Kidney glomerular epithelial cell (primary cell): ENCODE measurements at regions not wholly inside any gene's neighbourhood (a gene's known extent, or its start where the extent isn't known, plus 50 kb on each side); places are given as distances from the start of the nearest gene placed in this dataset.
"Not testable (repeated sequence)": the region's sequence is repeated elsewhere in the genome, so short reads cannot be mapped to it uniquely, and the experiment has no call there.

Source experiments
- DNase-seq: peaks from one replicate; lab custom pipeline; 2025; lab: John Stamatoyannopoulos, UW

DNA sequence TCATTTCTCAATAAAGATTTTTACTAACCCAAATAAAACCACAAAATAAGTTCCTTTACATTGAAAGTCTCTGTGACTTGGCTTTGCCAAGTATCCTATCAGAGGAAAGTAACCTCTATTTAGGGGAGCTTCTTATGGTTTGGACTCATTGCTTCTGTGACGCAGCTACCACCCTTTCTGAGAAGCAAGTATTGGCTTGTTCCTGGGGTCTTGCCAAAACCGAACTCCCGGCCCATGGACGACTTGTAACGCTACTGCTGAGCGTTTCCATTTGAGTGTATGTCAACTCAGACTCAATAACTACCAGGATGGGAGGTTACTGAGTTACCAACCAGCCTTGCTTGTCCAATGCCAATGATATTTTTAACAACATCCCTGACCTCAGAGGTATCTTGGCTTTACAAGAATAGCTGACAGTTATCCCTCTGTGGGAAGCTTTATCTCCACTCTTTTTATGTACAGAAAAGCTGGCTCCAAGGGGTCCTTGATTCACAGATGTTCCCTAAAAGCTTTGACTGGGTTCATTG is 911.9 kb downstream of the TTLL7 start:
- DNase-seq, result no peak

DNA sequence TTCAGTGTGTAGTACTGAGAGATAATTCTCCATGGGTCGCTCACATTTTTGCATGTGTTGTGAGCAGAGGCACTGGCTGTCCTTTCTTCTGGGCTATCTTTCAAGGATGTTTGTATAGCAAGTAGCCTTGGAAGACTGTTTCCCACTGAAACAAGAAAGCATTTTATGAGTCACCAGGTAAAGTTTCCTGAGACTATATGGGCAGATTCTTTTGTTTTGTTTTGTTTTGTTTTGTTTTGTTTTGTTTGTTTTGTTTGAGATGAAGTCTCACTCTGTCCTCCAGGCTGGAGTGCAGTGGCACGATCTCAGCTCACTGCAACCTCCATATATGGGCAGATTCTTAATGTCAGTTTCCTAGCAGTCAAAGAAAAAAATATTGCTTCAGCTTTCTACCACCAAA is 912.6 kb downstream of the TTLL7 start:
- peak; percentile 24 for DNase-seq

DNA sequence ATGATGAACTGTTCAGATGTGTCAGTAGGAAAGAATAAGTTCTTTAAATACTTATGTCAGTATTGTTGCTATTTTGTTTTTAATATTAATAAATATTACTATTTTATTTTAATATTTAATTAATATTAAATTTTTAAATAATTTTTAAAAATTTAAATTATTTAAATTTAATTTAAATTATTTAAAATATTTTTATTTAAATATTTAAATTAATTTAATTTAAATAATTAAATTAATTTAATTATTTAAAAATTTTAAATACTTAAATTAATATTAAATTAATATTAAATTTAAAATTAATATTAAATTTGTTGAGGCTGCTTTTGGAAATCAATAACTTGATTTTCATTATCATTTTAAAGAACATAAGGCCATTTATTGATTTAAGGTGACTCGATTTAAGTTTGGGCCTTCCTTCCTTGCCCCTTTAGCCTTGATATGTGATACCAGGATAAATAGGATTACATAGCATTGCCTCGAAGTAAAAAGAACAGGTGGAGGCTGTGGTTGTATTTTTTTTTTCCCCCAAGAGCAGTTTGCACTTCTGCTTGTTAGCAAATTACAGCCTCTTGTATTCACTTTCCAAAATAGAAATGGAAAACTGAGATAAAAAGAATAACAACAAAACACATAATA is 915.2 kb downstream of the TTLL7 start:
- no peak for DNase-seq

DNA sequence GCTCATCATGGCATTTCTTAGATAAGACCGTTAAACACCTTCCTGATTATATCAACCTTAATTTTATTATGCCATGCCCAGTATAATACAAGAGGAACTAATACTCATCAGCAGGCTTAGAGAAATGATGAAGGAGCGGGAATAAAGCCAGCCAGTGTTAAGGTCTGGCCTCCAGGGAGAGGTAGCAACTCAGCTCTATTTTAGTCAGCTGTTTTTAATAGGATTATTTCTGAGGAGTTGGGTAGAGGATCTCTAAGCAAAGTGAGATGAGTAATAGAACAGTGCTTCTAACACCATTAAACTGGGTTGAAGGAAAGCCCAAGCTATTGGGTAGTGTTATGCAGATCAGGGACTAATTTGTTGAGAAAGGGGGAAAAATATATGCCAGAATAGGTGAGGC is 921.5 kb downstream of the TTLL7 start:
- no peak for DNase-seq

DNA sequence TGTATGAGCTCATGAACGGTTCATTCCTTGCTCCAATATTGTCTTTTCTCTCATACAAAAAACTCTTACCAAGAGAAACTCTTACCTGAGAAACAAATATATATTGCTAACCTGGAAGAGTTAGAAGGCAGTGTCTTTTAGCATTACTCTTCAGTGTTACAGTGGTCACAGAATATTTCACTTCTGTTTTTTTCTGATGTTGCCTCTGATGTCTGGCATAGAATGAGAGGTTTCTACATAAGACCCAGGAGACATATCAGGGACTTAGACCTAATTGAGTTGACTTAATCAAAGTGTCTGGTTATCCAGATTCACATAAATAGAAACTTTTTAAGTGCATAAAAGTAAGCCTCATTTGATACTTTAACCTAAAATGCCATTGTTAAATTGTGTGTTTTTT is 923.8 kb downstream of the TTLL7 start:
- DNase-seq, result no peak

DNA sequence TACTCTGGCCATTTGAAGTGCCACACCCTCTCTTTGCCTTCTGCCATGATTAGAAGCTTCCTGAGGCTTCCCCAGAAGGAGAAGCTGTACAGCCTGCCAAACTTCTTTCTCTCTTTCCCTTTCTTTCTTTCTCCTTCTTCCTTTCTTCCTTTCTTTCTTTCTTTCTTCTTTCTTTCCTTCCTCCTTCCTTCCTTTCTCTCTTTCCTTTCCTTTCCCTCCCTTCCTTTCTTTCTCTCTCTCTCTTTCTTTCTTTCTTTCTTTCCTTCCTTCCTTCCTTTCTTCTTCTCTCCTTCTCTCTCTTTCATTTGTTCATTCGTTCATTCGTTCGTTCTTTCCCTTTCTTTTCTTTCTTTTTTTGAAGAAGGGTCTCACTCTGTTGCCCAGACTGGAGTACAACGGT is 931.0 kb downstream of the TTLL7 start:
- DNase-seq, result no peak

DNA sequence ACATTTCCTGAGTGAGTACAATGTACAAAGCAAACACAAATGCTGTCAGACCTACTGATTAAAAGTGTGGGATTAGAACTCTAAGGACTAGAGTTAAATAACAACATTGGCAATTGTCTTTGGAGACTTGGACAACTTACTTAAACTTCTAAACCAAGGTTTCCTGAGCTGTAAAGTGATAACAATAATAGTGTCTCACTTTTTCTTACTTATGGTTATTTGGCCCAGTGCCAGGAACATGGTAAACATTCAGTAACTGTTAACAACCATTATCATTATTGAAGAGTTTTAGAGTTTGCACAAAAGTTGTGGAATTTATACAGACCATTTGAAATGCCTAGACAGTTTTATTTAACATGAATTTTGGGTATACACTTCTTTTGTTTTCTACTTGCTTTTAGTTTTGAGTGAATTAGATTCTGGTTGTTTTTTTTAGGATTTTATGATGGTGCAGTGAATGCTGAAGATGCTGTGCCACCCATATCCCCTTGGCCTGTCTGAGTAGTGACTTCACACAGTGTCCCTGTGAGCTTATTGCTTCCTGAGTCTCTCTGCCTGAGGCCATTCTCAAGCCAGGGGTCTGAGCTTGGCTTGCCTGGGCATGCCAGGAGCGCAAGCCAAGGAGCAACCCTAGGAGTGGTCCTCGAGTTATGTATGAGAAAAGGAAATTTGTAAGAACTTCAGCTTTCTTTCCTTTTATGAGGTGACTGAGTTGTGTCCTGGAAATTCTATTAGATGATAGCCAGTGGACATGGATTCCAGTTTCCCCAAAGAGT is 932.8 kb downstream of the TTLL7 start:
- DNase-seq, result no peak

DNA sequence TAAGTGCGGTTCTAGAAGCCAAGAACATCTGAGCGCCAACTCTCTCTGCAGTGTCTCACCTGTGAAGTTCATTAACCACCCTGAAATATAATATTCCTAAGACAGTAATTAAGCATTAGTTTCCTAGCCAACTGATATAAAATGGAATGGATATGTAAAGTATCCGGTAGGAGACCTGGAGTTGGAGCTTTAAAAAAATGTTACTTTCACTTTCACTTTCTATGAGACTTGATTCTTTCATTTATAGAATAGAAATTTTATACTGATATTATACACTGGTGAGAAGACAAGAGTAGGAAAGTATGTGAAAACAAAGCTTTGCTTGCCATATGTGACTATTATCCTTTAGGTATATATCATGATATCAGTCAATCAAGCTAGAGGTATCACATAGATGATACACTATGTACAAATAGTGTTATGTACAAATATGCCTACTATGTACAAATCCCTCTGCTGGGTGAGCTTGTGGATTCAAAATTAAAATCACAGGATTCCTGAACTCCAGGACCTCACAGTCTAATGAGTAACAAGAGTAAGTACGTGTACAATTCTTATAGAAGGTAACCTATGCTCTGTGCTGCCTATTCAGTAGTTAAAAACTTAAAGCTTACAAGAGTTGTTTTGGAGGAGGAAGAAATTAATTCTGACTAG is 934.2 kb downstream of the TTLL7 start:
- no peak for DNase-seq

DNA sequence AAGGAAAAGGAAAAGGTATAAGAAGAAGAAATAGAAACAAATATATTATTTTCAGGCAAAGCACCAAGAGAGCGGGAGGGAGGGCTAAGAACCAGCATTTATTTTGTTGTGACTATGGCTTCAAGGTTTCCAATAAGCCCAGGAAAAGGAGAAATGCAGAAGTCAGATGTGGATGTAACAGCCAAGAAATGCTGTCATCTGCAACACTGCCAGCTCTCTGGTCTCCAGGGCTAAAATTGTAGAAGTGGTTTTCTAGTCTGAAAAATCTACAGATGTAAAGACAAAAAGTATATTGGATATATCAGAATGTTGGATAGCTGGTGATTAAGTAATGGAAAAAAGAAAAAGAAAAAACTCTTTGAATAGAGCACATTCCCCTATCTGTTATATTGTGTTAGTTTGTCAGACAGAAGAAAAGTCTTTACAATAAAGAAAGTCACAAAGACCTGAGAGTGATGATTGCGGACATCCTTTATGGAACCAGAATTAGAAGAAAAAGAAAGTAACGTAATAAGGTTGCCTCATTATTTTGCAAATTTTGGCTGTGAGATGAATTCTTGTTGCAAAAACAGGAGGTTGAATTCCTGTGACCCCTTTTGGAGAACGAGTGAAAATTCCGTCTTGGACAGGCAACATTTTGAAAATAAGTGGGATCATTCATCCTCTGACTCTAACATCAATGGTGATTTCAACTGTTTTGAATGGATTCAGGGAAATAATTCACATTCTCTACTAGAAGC is 938.1 kb downstream of the TTLL7 start:
- DNase-seq, result no peak

DNA sequence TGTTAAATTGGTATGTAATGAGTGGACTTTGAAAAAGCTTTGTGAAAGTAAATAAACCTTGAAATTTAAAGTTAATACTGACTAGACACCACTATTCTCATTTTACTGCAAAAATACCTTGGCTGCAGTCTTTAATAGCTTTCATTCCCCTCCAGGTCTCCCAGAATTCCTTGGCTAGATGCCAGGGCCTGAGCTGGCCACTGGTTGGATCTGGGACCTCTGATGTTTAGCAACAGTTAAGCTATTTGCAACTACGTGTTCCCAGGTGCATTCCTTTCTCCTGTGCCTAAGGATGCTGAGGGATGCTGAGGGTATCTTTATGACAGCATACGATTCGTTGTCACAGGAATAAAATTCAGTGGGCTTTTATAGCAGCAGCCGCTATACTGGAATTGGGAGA is 938.7 kb downstream of the TTLL7 start:
- DNase-seq, result no peak

DNA sequence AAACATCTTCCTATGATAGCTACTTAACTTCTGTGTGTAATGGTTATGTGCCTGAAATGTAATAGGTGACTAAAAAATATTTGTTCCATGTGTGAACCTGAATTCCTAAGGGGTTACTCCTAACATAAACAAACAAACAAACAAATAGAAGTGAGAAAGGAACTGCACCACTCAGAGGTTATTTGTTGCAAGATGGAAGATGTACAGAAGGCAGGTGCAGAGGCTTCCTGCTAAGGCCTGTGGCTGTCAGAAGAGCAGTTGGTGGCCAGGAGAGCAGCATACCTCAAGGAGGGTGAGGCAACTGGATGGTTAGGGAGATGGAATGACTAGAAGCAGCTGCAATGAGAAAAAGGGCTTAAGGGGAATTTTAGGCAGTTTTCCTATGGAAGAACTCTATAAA is 940.6 kb downstream of the TTLL7 start:
- DNase-seq, result no peak

DNA sequence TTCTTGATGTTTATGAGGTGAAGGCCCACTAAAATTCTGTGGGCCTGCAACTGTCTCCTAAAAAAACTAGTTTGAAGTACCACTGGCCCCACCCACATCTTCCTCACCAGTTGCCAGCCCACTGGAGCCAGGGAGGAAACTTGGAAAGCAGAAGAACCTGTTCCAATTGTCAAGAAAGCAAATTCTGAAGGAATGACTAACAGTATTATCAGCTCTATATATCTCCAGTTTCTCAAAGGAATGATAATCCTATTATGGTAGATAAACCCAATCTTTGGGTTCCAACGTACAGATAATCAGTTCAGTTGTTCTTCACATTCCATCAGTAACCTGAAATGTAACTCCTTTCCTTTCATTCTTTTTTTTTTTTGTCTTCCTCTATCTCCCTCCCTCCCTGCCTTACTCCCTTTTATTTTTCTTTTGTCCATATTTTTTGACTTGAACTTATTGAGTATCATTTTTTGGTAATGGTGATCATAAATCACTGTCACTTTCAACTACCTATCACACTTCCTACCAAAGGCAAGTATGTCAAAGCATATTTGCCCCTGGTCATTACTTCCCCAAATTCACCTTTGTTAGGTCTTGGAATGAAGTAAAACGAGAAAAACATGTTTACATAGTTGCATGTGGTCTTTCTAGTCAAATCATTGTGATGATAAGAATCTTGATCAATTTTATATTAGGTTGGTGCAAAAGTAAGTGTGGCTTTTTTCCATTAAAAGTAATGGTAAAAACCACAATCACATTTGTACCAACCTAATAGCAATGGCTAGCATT is 943.4 kb downstream of the TTLL7 start:
- no peak for DNase-seq

DNA sequence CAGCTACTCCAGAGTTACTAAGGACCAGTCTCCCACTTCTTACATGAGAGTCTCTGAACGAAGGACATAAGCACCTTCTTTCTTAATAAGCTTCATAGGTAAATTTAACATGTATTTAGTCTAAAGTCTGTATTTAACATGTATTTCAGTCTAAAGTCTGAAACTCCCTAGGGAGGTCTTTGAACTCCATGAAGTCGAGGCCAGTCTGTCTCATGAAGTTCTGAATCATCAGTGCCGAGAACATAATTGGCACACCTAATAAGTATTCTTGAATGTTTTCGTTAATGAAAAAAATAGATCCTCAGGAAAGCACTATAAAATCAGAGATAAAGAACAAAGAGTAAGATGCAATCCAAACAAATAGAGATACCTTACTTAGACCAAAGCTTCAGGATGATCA is 945.5 kb downstream of the TTLL7 start:
- no peak for DNase-seq

DNA sequence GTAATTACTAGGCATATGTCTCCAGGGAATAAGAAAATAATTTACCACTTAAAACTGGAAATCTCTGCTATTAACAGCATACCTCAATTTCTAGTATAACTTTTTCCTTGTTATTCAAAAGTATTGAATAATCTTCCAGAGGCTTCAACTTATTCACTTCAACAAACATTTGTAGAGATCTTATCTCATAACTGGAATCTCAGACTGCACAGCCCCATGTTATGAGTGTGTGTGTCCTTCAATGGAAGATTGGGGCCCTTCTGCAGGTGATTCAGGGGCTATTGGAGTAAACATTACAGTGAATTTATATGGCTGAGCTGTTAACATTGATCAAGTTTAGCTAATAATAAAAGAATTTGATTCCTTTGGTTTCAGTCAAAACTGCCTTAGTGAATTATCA is 946.1 kb downstream of the TTLL7 start:
- no peak for DNase-seq

DNA sequence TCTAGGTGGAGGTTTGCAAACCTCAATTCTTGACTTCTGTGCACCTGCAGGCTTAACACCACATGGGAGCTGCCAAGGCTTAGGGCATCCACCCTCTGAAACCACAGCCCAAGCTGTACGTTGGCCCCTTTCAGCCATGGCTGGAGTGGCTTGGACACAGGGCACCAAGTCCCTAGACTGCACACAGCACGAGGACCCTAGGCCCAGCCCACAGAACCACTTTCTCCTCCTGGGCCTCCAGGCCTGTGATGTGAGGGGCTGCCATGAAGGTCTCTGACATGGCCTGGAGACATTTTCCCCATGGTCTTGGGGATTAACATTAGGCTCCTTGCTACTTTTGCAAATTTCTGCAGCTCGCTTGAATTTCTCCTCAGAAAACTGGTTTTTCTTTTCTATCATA is 947.9 kb downstream of the TTLL7 start:
- not testable (repeated sequence) for DNase-seq

DNA sequence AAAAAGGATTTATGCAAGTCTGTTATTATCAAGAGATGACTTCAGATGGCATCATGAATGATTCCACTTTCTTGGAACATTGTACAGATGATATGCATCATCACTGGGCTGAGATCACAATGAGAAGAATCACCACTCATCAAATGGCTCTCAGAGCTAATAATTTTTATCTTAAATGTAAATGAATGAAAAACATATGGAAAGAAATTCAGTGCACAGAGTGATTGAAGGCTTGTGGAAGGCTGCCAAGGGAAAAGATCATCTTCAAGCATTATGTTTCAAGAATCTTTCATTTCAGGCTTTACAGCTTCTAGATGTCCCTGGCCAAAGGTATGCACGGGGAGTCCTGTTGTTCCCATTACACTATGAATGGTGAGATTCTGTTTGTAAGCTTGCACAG is 955.7 kb downstream of the TTLL7 start:
- DNase-seq, result no peak

DNA sequence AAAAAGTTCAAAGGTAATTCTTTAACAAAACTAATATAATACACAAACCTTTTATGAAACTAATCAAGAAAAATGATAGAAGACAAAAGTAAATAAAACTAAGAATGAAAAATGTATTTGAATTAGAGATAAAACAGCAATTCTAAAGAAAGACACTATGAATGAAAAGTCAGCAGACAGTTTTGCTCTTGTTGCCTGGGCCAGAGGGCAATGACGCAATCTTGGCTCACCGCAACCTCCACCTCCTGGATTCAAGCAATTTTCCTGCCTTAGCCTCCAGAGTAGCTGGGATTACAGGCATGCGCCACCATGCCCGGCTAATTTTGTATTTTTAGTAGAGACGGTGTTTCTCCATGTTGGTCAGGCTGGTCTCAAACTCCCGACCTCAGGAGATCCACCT is 959.8 kb downstream of the TTLL7 start:
- not testable (repeated sequence) for DNase-seq

DNA sequence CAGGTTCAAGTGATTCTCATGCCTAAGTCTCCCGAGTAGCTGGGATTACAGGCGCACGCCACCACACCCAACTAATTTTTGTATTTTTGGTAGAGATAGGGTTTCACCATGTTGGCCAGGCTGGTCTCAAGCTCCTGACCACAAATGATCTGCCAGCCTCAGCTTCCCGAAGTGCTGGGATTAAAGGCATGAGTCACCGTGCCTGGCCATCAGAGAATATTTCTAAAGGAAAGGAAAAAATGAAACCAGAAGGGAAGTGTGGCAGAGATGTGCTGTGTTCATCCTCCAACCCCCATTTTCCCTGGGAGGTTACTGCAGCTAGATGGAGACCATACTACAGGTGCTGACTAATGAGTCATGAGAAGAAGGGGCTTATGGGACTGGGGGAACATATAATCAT is 964.1 kb downstream of the TTLL7 start:
- no peak for DNase-seq

DNA sequence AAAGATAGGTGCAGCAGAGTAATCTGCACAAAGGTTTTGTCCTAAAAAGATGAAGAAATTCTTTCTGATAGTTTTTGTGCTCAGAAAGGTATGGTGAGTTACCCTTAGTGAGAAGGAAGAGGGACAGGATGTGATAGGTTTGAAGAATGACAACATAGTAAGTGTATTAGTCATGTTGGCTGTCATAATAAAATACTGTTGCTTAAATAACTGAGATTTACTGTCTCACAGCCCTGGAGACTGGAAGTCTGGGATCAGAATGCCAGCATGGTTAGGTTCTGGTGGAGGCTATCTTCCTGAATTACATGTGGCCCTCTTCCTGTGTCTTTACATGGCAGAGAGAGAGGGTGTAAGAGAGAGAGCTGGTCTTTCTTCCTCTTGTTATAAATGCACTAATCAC is 965.2 kb downstream of the TTLL7 start:
- peak; percentile 71 for DNase-seq

DNA sequence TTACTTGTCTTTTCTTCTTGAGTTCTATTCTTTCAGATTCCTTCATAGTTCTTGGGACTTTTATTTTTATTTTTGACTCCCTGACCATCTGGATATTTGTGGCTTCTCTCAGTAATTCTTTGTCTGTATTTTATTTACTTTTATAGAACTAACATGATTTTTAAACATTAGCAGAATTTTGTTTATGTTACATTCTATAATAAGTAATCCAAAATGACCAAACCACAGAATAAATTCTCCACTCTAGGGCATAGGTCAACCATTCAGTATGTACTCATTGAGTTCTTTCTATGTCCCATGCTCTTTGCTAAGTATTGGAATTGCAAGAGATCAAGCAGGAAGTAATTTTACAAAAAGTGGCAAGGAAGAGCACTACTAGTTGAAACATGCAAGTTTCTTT is 969.0 kb downstream of the TTLL7 start:
- DNase-seq, result peak; percentile 81

DNA sequence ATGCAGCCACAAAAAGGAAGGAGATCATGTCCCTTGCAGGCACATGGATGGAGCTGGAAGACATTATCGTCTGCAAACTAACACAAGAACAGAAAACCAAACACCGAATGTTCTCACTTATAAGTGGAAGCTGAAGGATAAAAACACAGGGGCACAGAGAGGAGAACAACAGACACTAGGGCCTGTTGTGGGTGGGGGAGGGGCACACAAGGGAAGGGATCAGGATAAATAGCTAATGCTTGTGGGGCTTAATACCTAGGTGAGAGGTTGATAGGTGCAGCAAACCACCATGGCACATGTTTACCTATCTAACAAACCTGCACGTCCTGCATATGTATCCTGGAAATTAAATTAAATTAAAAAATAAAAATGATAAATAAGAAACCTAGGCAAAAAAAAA is 969.9 kb downstream of the TTLL7 start:
- DNase-seq, result no peak

DNA sequence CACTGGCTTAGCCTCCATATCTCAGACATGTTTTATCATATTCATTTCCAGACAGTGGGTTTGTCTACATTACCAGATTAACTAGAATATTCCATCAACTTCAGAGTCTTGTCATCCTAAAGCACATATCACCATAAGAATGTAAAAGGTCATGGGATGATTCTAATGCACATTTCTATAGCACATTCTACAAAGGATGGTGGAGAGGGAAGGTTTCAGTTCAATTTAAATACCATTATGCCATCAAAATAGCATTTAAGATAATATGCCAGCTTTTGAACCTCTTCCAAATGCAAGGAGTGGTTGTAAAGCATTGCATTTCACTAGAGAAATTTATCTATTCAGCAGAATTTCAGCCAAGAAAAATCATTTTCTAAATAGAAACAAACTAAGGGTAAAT is 970.5 kb downstream of the TTLL7 start:
- no peak for DNase-seq
